NOMO-1 (cell line): ENCODE measurements at regions not wholly inside any gene's neighbourhood (a gene's known extent, or its start where the extent isn't known, plus 50 kb on each side); places are given as distances from the start of the nearest gene placed in this dataset.
"Not testable (repeated sequence)": the region's sequence is repeated elsewhere in the genome, so short reads cannot be mapped to it uniquely, and the experiment has no call there.

Source experiments
- DNase-seq, 2 experiments: peaks; one replicate each; lab custom pipeline; 2025; ENCODE audit not compliant: unreplicated experiment in 2 of 2; lab: John Stamatoyannopoulos, UW

- no peak for DNase-seq
Measured at GRCh38 chr1:30242722-30243457, 480.5 kb downstream of the MATN1 start.

DNA sequence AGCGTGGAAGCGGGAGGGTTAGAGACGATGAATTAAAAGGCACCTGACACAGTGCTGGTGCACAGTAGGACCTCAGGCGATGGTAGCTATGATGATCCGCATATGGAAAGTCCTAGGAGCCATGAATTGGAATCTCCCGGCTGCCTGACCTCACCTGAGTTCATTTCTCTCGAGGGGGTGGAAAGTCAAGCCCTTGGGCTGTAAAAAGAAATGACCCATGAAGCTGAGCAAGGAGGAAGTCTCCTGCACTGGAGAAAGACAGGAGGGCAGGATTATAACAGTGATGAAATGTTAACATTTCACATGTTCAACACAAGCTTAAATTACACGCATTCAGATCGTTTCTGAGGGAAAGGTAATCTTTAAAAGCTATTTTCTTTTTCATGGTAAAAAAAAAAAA is 481.2 kb downstream of the MATN1 start:
- no peak for DNase-seq

DNA sequence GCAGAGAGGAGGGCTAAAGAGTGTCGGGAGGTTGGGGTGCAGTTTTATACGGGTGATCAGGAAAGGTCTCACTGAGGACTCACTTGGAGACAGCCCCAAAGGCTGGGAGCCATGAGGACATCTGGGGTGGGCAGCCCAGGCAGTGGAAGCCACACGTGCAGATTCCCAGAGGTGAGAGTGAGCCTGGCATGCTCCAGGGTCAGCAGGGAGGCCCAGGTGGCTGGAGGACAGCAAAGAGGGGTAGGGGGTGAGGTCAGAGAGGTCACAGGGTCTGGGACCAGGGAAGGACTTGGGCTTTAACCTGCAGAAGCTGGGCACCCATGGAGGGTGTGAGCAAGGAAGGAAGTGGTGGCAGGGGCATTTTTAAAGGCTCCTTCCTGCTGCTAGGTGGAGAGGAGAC is 481.7 kb downstream of the MATN1 start:
- DNase-seq, result no peak

- no peak for DNase-seq
Measured at GRCh38 chr1:30234091-30234490, 489.3 kb downstream of the MATN1 start.

- DNase-seq, result no peak
Measured at GRCh38 chr1:30232288-30232899, 491.0 kb downstream of the MATN1 start.

DNA sequence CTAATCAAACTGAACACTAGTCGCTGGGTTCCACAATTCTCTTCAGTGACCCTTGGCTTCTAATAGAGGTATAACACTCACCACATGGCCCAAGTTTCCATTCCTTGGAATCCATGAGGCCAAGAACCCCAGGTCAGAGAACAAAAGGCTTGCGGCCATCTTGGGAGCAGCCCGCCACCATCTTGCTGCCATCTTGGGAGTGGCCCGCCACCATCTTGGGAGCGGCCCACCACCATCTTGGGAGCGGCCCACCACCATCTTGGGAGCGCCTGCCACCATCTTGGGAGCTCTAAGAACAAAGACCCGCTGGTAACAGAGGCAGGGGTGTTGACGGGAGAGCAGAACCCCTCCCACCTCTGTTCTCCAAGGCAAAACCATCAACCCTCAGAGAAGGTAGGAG is 493.4 kb downstream of the MATN1 start:
- no peak for DNase-seq

DNA sequence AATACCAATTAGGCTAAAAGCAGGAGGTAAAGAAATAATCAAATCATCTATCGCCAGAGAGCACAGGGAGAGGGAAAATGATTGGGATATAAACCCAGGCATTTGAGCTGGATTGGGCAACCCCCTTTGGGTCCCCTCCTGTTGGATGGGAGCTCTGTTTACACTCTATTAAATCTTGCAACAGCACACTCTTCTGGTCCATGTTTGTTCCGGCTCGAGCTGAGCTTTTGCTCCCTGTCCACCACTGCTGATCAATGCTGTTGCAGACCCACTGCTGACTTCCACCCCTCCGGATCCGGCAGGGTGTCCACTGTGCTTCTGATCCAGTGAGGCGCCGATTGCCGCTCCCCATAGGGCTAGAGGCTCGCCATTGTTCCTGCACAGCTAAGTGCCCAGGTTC is 493.8 kb downstream of the MATN1 start:
- DNase-seq, result no peak

DNA sequence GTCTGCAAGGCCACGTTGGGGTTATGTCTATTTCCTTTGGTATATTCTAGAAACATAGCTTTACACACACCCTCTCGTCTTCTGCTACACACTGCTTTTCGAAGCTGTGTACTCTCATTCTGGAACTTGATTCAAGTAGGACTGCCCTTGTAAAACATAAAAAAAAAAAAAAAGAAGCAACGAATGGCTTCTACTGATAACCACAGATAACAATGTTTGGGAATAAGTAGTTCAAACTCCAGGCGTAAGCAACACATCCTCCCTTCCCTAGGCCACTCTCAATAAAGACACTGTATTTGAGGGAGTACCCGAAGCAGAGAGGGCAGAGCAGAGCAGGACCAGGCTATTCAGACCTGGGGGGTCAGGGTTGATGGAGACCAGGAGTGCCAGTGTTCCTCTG is 496.7 kb downstream of the MATN1 start:
- no peak for DNase-seq

- no peak for DNase-seq
Measured at GRCh38 chr1:30225357-30225756, 498.0 kb downstream of the MATN1 start.

GRCh38 chr1:30219675-30220074 is 503.7 kb downstream of the MATN1 start:
- DNase-seq, result no peak

GRCh38 chr1:30218438-30218837 is 504.9 kb downstream of the MATN1 start:
- DNase-seq, result no peak

GRCh38 chr1:30216602-30217001 is 506.8 kb downstream of the MATN1 start:
- DNase-seq, result no peak

DNA sequence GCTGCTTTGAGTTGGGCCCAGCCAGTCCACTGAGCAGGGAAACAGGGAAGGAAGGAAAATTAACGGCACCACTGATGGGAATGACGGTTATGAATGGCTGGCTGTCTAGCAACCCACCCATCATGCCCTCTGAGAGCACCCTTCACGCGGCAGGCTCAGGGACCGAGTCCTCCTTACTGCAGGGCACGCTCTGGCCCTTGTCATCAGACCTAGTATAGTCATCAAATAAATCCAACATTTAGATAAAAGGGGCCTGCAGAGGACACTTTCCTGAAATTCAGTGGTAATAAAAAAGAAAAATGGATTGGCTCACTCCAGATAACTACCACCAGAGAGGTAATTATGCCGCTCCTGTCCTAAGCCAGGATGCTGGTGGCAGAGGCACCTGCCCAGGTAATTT is 509.4 kb downstream of the MATN1 start:
- DNase-seq, result no peak

- DNase-seq, result not testable (repeated sequence)
Measured at GRCh38 chr1:30207962-30208361, 515.4 kb downstream of the MATN1 start.

DNA sequence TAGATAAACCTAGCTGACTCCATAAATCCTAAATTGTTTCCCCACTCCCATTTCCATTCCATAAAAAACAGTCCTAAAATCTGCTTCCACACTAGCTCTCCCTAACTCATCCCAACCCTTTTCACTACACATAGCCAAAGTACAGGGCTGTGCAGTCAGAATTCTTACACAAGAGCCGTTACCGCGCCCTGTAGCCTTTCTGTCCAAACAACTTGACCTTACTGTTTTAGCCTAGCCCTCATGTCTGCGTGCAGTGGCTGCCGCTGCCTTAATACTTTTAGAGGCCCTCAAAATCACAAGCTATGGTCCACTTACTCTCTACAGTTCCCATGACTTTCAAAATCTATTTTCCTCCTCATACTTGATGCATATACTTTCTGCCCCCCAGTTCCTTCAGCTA is 516.8 kb downstream of the MATN1 start:
- DNase-seq, result not testable (repeated sequence)

GRCh38 chr1:30204916-30205315 is 518.5 kb downstream of the MATN1 start:
- not testable (repeated sequence) for DNase-seq

GRCh38 chr1:30201015-30201414 is 522.4 kb downstream of the MATN1 start:
- no peak for DNase-seq

GRCh38 chr1:30200161-30200560 is 523.2 kb downstream of the MATN1 start:
- no peak for DNase-seq

DNA sequence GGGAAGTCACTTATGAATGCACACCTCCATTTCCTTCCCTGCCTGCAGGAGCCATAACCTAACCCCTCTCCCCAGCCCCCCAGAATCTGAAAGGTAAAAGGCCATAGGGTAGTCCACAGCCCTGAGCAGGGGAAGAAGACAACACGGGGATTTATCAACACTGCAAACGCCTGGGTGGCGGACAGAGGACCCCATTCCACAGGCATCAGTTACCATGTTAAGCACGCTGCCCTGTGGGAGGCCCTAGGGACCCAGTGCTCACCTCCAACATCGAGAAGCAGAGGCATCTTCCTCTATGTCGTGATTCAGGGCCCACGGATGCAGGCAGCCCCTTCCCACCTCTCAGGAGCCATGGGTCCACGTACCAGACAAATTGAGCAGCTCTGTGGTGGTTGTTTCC is 523.8 kb downstream of the MATN1 start:
- DNase-seq, result no peak

DNA sequence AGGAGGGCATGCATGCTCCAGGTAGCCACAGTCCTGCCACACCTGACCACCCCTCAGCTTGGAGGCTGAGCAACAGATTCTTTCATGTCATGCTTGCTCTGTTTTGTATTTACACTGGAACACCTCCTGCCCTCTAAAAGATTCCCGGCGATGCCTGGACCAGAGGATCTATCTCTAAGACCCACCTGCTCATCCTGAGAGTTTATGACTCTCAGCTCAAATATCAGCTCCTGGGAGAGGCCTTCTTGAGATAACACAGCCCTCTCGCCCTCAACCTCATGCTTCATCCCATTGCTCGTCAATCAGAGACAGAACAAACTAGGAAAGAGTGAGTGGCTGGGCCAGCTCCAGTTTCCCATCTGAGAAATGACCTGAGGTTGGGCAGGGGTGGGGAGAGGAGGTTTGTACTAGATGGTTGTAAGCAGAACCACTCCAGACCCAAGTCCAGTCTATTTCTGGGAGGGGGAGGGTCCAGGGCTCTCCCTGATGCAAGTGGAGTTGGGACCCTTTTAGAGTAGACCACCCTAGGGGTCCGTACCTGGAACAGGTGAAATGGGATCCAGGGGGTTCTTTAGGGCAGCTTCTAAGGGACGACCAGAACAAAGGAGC is 524.5 kb downstream of the MATN1 start:
- no peak for DNase-seq

DNA sequence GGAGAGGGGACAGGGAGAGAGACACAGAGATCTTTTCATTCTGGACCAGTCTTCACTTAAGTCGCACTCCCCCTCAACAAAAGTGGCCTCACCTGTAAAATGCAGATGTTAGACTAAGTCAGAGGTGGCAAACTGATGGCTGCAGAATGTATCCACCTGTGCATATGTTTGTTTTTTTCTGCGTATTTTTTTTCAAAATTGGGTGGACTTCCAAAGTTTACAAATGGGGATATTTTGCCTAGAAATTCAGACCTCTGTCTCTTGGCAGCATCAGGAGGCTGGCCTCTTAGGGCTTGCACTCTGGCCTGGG is 525.0 kb downstream of the MATN1 start:
- no peak for DNase-seq

DNA sequence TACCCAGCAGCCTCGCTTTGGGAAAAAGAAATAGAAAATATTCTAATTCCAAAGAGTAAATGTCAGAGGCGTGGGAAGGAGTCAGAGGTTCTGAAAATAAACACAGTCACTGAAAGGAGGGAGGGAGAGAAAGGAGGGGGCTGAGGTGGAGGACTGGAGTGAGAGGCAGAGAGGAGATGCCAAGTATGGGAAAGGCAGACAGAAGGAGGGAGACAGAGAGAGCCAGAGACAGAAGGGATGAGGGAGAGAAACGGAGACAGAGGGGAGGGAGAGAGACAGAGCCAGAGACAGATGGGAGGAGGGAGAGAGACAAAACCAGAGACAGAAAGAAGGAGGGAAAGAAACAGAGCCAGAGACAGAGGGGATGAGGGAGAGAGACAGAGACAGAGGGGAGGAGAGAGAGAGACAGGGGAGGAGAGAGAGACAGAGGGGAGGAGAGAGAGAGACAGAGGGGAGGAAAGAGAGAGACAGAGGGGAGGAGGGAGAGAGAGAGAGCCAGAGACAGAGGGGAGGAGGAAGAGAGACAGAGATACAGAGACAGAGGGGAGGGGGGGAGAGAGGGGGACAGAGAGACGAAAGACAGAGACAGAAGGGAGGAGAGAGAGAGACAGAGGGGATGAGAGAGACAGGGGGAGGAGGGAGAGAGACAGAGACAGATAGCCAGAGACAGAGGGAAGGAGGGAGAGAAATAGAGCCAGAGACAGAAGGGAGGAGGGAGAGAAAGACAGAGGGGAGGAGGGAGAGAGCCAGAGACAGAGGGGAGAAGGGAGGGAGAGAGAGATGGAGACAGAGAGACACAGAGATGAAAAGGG is 525.5 kb downstream of the MATN1 start:
- no peak for DNase-seq
